ENCODE measurements at regions not wholly inside any gene's neighbourhood (a gene's known extent, or its start where the extent isn't known, plus 50 kb on each side); places are given as distances from the start of the nearest gene placed in this dataset.

- TF ChIP-seq CTCF (IDR thresholded peaks at IDR 0.05), result no peak
- no peak for TF ChIP-seq EP300 (IDR thresholded peaks at IDR 0.05)
- no peak for TF ChIP-seq POLR2A (IDR thresholded peaks at IDR 0.05)
These were observed 87.4 kb upstream of the TNS3 start for GRCh38 chr7:47669178-47669891.
